GM12873 (cell line): ENCODE measurements at regions not wholly inside any gene's neighbourhood (a gene's known extent, or its start where the extent isn't known, plus 50 kb on each side); places are given as distances from the start of the nearest gene placed in this dataset.

ENCODE experiments used
- CTCF ChIP-seq: IDR thresholded peaks from 2 replicates; pipeline ENCODE4 v1.5.1; 2012; ENCODE audit warnings: low read depth, mild to moderate bottlenecking, moderate library complexity, low read length, control low read depth; ENCODE audit not compliant: insufficient read depth; ENCODE audit errors: missing control alignments

- TF ChIP-seq CTCF, result no peak
Measured at GRCh38 chr2:10193851-10194820, 71.6 kb downstream of the RRM2 start.

- TF ChIP-seq CTCF, result no peak
Measured at GRCh38 chr2:10195278-10196109, 73.0 kb downstream of the RRM2 start.

- TF ChIP-seq CTCF, result no peak
Measured at GRCh38 chr2:10196110-10196892, 73.8 kb downstream of the RRM2 start.

- TF ChIP-seq CTCF, result no peak
Measured at GRCh38 chr2:10196948-10197696, 74.6 kb downstream of the RRM2 start.

GRCh38 chr2:10197697-10198076 is 75.1 kb downstream of the RRM2 start:
- TF ChIP-seq CTCF, result no peak

GRCh38 chr2:10201201-10201600 is 78.7 kb downstream of the RRM2 start:
- no peak for TF ChIP-seq CTCF
